GM12873 (cell line): ENCODE measurements at regions not wholly inside any gene's neighbourhood (a gene's known extent, or its start where the extent isn't known, plus 50 kb on each side); places are given as distances from the start of the nearest gene placed in this dataset.

Experiments used
- CTCF ChIP-seq: IDR thresholded peaks from 2 replicates; pipeline ENCODE4 v1.5.1; 2012; ENCODE audit warnings: low read depth, mild to moderate bottlenecking, moderate library complexity, low read length, control low read depth; ENCODE audit not compliant: insufficient read depth; ENCODE audit errors: missing control alignments

GRCh38 chr5:135225856-135226560 is 173.0 kb downstream of the MACROH2A1 start:
- TF ChIP-seq CTCF, result no peak

GRCh38 chr5:135223891-135224625 is 175.0 kb downstream of the MACROH2A1 start:
- TF ChIP-seq CTCF, result no peak

- no peak for TF ChIP-seq CTCF
Measured at GRCh38 chr5:135223404-135223803, 175.6 kb downstream of the MACROH2A1 start.

GRCh38 chr5:135222771-135223170 is 176.3 kb downstream of the MACROH2A1 start:
- no peak for TF ChIP-seq CTCF

- TF ChIP-seq CTCF, result no peak
Measured at GRCh38 chr5:135222171-135222681, 176.8 kb downstream of the MACROH2A1 start.

GRCh38 chr5:135221696-135222095 is 177.3 kb downstream of the MACROH2A1 start:
- no peak for TF ChIP-seq CTCF

GRCh38 chr5:135221187-135221473 is 177.9 kb downstream of the MACROH2A1 start:
- no peak for TF ChIP-seq CTCF
